ENCODE measurements at regions not wholly inside any gene's neighbourhood (a gene's known extent, or its start where the extent isn't known, plus 50 kb on each side); places are given as distances from the start of the nearest gene placed in this dataset.

- TF ChIP-seq POLR2A (IDR thresholded peaks at IDR 0.05; ENCODE audit: low read length) (no peak), CTCF (IDR thresholded peaks at IDR 0.05) (no peak), RAD21 (conservative IDR thresholded peaks at IDR 0.05 in 1 of 2, IDR thresholded peaks at IDR 0.05 in 1 of 2) (no peak), EP300 (IDR thresholded peaks at IDR 0.05) (no peak), RFX5 (IDR thresholded peaks at IDR 0.05) (no peak), NR3C1 (IDR thresholded peaks at IDR 0.05) (no peak), SREBF2 (IDR thresholded peaks at IDR 0.05) (no peak), PBX3 (IDR thresholded peaks at IDR 0.05) (no peak), MAX (IDR thresholded peaks at IDR 0.05) (no peak)
Observed at GRCh38 chr4:155007660-155008176, 200.7 kb upstream of the NPY2R start.

All from A549 (cell line).